ENCODE measurements at regions not wholly inside any gene's neighbourhood (a gene's known extent, or its start where the extent isn't known, plus 50 kb on each side); places are given as distances from the start of the nearest gene placed in this dataset.

DNA sequence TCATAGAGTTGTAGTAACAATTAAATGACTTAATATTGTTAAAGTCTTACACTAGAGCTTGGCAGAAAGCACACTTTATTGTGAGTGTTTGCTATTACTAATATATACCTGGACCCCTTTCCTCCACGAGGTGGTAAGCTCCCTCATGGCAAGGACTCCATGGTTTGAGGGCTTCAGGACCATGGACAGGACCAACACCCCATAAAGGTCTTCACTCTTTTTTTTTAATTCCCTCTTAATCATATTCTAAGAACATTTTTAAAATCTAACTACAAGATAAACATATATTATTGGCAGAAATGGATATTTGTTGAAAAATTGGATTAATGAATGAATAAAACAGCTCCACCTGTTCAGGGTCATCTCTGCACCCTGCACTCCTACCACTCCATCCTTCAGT is 154.5 kb downstream of the CBLN1 start:
- DNase-seq (ENCODE audit: low spot score), result no peak

DNA sequence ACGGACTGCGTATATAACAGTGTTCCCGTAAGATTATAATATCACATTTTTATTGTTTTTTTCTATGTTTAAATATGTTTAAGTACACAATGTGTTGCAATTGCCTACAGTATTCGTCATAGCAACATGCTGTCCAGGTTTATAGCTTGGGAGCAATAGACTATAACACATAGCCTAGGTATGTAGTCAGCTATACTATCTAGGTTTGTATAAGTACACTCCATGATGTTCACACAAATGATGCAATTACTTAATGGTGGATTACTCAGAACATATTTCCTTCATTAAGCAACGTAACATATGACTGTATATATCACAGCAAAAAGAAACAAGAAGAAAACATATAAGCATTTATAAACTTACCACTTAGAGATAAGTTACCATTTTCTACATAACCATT is 160.0 kb downstream of the CBLN1 start:
- DNase-seq (ENCODE audit: low spot score), result no peak

DNA sequence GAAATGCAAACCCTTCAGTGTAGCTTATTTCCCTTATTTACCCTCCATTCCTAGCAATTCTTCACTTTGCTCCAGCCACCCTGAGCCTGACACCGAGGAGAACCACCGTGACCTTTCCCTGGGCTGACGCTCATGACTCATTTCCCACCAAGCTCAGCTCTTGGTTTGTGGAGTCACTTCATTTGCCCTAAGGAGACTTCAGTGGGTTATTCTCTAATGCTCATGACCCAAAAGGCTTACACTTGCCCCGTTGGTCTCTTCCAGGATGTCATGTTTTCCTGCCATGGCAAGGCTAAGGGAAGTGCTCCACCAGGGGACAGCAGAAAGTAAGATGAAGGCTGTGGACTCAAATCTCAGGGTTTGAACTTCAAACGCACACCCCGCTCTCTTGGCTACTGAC is 161.0 kb downstream of the CBLN1 start:
- no peak for DNase-seq (ENCODE audit: low spot score)

DNA sequence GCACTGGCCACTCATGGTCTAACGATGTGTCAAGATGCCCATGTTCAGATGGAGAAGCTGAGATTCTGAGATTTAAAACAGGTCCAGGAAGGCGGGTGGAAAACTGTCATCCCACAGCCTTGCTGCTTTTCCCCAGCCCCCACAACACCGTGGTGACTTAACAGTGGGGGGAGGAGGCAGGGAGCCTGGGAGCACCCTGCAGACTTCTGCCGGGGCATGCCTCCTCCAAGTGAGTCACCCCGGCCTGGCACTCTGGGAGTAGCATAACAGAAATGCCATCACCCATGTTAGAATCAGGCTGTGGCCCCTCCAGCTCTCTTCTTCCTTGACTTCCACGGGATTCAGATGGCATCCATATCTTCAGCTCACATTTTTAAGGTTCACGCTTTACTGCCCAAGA is 164.8 kb downstream of the CBLN1 start:
- DNase-seq (ENCODE audit: low spot score), result no peak

DNA sequence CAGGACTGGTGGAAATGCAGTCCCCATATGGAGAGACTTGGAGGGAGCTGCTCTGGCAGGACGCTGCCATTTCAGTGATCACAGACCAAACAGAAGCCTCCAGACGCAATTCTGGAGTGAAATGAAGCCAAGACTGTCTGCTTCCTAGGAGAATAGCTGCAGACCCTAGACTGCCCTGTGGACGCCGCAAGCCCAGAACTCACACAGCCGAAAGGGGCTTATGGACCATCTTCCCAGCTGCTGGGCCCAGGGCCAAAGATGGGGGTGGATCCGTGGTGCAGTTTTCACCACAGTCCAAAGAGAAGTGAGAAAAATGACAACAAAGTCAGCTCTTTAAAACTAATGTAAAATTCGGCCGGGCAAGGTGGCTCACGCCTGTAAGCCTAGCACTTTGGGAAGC is 165.7 kb downstream of the CBLN1 start:
- no peak for DNase-seq (ENCODE audit: low spot score)

DNA sequence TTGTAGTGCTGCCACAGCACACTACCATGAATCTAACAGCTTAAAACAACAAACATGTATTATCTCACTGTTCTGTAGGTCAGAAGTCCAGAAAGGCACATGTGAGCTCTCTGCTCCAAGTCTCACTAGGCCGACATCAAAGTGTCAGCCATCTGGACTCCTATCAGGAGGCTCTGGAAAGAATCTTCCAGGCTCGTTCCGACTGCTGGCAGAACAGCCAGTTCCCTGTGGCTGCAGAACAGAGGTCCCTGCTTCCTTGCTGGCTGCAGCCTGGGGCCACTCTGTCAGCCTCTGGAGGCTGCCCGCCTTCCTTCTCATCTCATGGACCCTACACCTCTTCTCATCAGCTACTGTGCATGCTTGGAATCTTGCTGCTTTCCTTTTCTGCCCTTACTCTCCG is 168.9 kb downstream of the CBLN1 start:
- DNase-seq (ENCODE audit: low spot score), result no peak

DNA sequence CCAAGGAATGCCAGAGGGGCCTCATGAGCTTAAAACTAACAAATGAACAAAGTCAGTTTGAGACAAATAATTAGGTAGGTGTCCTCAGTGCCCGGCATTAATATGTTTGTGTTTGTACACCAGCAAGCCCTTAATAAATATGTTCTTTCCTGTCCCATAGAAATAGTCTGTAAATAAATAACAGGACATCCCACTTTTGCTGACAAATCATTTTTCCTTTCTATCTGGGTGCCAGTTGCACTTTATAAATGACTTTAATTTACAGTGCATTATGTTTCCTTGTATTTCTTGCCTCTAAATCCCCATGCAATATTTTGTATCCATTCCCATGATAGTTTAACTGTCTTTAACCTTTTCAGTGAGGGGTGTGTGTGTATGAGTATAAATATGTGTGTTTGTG is 170.3 kb downstream of the CBLN1 start:
- no peak for DNase-seq (ENCODE audit: low spot score)

DNA sequence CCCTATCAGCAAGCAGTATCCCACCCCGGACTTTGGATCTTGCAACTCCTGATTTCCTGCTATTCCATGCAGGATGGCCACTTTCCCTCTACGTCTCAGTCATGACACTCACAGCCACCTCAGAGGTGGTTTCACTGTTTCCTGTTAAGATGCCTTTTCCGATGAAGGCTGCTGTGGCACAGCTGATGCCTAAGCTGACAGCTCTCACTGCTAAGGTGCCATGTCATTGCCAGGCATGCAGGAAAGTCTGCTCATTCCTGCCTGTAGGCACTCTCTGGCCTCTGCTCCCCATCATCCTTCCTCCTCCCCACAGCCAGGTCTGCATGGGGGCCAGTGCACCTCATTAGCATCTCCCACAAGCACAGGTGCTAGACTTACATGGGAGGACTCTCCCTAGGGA is 173.0 kb downstream of the CBLN1 start:
- DNase-seq (ENCODE audit: low spot score), result no peak

DNA sequence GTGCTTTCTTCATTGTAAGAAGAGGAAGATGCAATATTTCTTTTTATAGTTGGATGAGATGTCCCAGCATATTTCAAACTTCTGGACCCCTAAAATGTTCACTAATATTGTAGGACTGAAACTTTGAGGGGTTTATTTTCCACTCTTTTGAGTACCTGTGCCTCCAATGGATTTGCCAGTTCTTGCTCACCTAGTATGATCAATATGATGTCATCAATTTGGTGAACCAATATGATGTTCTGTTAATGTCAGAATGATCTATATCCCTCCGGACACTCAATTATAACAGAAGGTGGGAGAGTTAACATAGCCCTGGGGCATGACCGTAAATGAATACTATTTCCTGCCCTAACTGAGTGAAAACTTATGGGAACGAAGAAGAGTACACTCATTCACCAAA is 178.3 kb downstream of the CBLN1 start:
- no peak for DNase-seq (ENCODE audit: low spot score)

DNA sequence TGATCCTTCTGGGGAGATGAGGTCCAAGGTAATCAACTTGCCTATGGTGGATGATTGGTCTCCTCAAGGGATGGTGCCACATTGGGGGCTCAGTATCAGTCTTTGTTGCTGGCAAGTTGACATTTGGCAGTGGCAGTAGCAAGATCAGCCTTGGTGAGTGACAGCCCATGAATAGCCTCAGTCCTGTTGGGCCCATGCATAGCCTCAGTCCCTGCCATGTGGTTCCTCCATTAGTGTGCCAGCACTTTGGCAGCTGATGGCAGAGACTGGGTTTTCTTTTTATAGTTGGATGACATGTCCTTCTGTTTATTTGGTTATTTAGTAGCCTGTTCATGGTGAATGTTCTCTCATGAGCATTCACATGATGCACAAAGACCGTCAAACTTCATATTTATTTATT is 179.6 kb downstream of the CBLN1 start:
- DNase-seq (ENCODE audit: low spot score), result no peak

DNA sequence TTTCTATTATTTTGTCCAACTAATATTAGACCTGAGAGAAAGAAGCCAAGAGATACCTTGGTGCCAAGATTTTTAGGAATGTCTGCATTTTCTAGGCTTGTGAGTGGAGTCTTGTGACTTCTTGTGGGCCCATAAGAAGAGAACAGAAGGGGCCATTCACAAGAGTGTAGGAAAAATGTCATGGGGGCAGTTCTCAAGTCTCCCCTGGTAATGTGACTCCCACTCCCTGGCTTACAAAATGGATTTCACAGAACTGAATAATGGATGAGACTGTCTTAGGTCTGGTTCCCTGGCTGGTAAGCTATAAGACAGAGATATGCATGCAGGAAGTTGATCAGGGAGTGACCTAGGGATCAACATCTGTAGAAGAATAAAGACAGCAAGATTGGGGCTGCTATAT is 181.3 kb downstream of the CBLN1 start:
- peak; percentile 30 for DNase-seq (ENCODE audit: low spot score)

DNA sequence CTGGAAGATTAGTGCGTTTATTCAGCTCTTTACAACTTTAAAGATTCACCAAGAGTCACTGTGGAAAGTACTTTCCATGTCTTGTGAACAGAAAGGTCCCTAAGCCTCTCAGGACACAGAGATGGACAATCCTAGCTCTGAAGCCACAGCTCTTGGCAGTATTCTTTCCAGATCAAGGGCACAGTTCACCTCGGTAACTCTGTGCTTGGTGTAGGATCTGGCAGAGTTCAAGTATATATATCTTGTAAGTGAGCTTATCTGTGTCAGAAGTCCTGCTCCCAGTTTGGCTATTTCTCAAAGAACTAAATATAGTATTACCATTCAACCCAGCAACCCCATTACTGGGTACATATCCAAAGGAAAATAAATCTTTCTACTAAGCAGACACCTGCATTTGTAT is 183.7 kb downstream of the CBLN1 start:
- DNase-seq (ENCODE audit: low spot score), result no peak

DNA sequence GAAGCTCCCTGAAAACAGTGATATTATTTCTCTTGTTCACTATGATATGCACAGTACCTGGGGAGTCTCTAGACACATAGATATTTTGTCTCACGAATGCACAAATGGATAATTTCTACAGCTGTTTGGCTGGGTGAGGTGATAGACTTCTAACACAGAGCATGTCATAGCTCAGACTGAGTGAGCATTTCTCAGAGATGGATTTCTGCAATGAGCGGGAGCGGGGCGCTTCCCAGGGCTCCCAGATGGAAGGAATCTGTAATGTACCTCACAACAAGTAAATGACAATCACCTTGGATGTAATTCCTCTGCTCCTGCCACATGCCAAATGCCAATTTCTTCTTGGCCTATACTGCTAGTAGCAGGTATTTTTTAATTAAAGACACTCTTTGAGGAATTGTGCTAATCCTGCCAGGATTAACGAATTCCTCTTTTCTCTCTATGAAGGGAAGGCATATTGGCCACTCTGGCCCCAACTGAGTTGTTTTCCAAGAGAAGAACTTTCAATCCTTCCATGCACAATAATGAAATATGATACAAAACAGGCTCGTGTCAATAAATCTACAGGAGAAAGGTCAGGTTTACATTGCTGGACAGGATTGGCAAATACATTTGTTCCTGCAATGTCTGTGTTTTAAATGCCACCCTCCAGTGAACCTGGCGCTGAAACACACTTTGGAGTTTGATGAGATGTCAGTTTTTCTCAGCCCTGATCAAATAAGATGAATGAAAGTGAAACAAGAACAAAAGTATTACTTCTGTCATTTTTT is 185.3 kb downstream of the CBLN1 start:
- no peak for DNase-seq (ENCODE audit: low spot score)

DNA sequence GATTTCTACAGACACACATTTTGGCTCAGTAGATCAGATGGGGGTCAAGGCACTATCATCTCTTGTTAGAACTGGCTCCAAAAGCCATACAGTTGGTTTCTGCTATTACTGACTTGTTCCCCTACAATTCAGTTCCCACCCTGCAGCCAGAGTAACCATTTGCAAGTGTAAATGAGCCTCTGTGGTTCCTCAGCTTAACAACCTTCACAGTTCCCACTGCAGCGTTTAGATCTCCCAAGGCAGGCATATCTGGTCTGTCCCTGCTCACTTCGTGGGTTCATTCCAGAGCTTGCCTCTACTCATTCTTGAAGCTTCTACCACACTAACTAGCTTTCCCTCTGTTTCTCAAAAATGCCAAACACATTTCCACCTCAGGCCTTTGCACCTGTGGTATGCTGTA is 186.1 kb downstream of the CBLN1 start:
- no peak for DNase-seq (ENCODE audit: low spot score)

DNA sequence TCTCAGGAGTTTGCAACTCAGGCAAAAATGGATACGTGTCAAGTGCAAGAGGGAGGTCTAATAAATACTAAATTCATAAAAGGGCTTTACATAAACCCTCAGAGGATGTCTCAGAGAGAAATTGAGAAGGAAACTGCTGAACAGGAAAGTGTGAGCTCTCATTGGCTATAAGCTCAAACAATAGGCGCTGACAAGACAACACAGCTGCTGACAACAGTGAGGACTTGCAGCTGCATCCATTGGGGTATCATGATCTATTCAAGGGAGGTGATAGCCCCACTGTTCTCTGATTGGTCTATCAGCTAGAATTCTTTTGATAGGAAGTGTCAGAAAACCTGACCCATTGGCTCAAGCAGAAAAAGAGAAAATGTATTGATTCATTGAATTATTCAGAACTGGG is 187.2 kb downstream of the CBLN1 start:
- no peak for DNase-seq (ENCODE audit: low spot score)

DNA sequence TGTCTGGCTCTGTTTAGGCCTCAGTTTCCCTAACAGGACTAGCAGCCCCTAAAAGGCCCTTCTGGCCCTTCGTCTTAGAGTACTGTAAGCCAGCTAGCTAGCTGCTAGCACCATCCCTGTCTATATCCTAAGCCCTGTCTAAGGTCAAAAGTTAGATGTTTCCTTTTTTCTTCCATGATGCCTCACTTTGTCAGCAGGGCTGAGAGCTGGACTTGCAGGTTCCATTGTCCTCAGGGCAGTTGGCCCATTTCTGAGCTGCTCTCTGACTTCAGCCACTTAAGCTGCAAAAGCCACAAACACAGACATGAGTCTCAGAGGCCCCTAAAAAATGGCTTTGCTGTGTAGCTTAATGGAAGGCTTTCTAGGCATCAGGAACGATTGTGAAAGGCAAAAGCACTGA is 187.7 kb downstream of the CBLN1 start:
- no peak for DNase-seq (ENCODE audit: low spot score)

DNA sequence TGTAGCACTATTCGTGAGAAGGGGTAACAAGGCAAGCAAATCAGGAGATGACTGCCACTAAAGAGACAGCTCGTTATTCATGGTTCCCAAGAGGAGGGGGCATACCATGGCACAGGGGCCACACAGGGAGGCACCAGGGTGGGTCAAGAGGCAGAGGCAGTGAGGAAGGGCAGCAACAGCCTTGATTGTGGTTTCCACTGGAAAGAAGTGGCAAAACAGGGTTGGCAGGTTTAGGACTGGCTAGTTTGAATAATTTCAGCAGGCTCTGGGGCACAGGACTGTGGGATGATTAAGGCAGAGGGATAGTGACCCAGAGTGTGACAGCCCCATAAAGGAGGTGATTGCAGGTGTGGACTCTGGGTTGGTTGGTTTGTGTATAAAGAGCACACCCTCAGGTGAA is 188.9 kb downstream of the CBLN1 start:
- DNase-seq (ENCODE audit: low spot score), result no peak

DNA sequence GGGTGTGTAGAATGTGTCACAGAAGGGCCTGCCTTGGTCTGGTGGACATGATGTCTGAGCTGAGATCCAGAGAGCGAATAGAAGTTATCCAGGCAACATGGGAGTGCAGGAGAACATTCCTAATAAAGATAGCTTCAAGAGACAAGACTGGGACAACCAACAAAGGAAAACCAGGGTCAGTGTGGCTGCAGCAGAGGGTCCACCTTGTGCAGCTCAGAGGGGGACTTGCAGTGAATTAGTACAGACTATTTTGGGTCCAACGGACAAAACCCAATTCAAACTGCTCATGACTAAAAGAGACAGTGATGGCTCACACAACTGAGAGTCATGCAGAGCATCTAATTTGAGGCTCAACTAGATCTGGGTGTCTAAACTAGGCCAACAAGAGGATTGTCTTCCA is 192.1 kb downstream of the CBLN1 start:
- DNase-seq (ENCODE audit: low spot score), result no peak

DNA sequence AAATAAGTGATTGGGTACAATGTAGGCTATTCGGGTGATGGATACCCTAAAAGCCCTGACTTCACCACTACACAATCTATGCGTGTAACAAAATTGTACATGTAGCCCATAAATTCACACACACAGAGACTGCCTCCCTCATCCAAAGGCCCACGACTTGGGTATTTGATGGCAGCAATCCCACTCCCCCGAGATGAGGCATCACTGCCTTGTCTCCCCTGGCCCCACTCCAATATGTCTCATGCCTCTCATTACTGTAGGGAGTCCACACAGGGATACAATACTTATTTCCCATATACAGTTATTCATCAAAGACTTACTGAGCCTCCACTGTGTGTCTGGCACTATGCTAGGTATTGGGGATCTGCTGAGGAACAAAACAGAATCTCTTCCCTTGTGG is 192.6 kb downstream of the CBLN1 start:
- DNase-seq (ENCODE audit: low spot score), result no peak

DNA sequence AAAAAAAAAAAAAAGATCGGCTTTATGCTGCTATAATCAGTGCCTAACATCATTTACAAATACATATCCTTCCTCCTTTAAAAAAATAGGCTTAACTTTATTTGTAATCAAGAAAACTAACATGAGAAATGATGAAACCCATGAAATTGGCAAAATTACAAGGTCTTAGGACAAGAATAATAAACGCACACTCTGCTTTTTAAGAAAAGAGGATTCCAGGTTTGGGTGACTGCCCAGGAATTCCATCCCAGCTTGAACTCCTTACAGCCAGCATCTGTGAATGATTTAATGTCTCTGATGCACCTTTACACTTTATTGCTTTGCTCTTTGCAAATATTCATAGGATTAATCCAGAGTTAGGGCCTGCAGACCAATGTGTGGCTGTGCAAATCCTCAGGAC is 196.0 kb downstream of the CBLN1 start:
- no peak for DNase-seq (ENCODE audit: low spot score)

DNA sequence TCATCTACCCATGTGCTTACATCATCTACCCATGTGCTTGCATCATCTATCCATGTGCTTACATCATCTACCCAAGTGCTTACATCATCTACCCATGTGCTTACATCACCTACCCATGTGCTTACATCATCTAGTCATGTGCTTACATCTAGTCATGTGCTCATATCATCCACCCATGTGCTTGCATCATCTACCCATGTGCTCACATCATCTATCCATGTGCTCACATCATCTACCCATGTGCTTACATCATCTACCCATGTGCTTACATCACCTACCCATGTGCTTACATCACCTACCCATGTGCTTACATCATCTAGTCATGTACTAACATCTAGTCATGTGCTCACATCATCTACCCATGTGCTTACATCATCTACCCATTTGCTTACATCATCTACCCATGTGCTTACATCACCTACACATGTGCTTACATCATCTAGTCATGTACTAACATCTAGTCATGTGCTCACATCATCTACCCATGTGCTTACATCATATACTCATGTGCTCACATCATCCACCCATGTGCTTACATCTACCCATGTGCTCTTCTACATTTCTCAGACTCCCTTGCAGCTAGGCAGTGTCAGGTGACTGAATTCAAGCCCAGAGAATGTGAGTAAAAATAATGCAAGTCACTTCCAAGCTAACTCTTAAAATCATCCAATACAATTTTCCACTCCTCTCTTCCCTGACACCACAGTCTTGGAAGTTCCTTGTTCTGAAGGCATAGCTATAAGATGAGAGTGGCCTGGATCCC is 196.8 kb downstream of the CBLN1 start:
- DNase-seq (ENCODE audit: low spot score), result no peak

DNA sequence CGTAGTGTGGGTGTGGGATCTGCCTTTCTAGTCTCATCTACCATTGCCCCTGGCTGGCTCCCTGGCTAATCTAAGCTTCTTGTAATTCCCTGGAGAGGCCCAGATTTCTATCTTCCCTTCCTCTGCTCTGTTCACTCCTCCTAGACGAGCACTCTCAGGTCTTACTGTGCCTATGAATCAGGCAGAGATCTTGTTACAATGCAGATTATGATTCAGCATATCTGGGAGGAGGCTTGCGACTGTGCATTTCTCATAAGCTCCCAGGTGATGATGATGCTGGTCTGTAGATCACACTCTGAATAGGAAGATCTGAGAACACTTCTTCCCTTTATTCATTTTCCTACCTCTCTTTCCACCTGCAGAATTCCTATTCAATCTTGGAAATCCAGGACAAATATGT is 200.1 kb downstream of the CBLN1 start:
- DNase-seq (ENCODE audit: low spot score), result no peak

DNA sequence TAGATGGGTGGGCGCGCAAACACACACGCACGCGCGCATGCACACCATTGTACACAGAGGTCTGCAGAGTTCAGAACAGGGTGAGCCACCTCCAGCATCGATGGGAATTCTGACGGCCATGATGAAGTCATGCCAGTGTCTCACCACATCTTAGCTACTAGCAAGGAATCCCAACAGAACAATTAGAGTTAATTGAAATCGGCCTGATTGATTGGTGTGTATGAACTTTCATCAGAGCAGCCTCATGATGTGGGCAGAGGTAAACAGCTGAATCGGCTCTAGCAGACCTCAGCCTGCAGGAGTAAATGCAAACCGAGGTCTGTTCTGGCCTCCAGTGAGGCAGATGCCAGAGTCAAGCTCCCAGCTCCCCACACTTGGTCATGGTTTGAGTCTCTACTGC is 200.6 kb downstream of the CBLN1 start:
- DNase-seq (ENCODE audit: low spot score), result no peak

DNA sequence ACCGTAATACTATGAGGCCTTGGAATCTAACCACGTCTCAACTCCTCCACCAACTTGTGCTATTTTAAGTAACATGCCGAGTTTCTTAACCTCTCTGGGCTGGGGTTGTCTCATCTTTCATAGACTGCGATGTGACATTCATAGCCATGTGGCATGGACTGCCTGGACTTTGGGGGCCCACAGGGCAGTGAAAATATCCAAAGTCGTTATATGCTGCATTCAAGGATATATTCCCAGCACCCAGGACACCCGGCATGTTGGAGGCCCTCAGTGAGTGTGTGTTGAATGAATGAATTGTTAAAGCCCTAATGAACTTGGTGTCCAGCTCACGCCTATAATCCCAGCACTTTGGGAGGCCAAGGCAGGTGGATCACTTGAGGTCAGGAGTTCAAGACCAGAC is 203.1 kb downstream of the CBLN1 start:
- DNase-seq (ENCODE audit: low spot score), result no peak
